Uterus (tissue), 3 donors: ENCODE measurements at regions not wholly inside any gene's neighbourhood (a gene's known extent, or its start where the extent isn't known, plus 50 kb on each side); places are given as distances from the start of the nearest gene placed in this dataset.

ENCODE experiments used
- DNase-seq, 2 donors: peaks; one replicate each; pipeline ENCODE4 v3.0.0-alpha.2; 2019 to 2020
- H3K27ac ChIP-seq, 2 donors: fragments of 200-600 bp; sonication (generic); 1 replicate in 1 of 2; 2 replicates in 1 of 2; pipeline ENCODE4 v1.5.1; 2016 to 2018
- H3K27me3 ChIP-seq, 2 donors: fragments of 200-600 bp; sonication (generic); one replicate each; pipeline ENCODE4 v1.5.1; 2018 to 2019; ENCODE audit warnings: control low read depth in 1 of 2
- H3K36me3 ChIP-seq, 2 donors: fragments of 200-600 bp; sonication (generic); one replicate each; pipeline ENCODE4 v1.5.1; 2019; ENCODE audit warnings: control low read depth in 1 of 2
- H3K4me1 ChIP-seq, 2 donors: fragments of 200-600 bp; sonication (generic); one replicate each; pipeline ENCODE4 v1.5.1; 2018 to 2019; ENCODE audit warnings: control low read depth in 1 of 2
- H3K4me3 ChIP-seq, 2 donors: fragments of 200-600 bp; sonication (generic); 1 replicate in 1 of 2; 2 replicates in 1 of 2; pipeline ENCODE4 v1.5.1; 2018 to 2019; ENCODE audit warnings: mild to moderate bottlenecking in 1 of 2
- H3K9me3 ChIP-seq, 2 donors: fragments of 200-600 bp; sonication (generic); one replicate each; pipeline ENCODE4 v1.5.1; 2019; ENCODE audit warnings: control low read depth in 1 of 2
- POLR2A ChIP-seq, 2 donors: fragments of 450-650 bp; IDR thresholded peaks; one replicate each; pipeline ENCODE4 v1.6.1; 2016; ENCODE audit warnings: antibody characterized with exemption in 2 of 2, mild to moderate bottlenecking in 1 of 2, moderate library complexity in 1 of 2
- intact Hi-C: fragments of 100-400 bp; cut with DNase I; formaldehyde crosslinking; loops from one replicate; pipeline ENCODE4 v1.15.1; 2023; ENCODE audit warnings: low total_unique reads
- TF ChIP-seq, protein P1 (sequence below), 4 experiments: fragments of 200-600 bp in 2 of 4; fragments of 450-650 bp in 2 of 4; sonication (generic) in 2 of 4; IDR thresholded peaks; one replicate each; pipeline ENCODE4 v1.5.1; 2016 to 2019; ENCODE audit warnings: antibody characterized with exemption in 4 of 4, mild to moderate bottlenecking in 2 of 4, moderate library complexity in 1 of 4
- donor health status: DM: yes; HTN: yes; CAD: no.

DNA sequence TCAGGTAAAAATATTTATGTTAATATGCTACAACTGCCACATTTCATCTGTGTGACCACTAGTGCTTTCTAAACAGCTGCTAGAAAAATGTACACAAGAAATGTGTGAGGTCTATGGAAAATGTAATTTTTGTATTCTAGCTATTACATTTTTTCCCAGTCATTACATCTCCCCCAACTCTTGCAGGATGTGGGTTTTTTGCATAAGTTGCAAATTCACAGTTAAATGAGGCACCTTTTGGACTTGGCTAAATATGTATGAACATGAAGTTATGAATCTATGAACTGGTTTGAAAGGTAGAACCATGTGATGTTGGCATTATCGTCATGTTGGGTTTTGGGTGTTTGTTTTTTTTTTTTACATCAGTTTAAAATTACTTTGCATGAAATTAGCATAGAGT, 590.4 kb upstream of the WWC1 start:
- Histone ChIP-seq H3K36me3 (no peaks in the 10 kb centered on the region), H3K4me1 (no peaks in the 10 kb centered on the region), H3K27me3 (no peaks in the 10 kb centered on the region), H3K4me3 (no peak overlapping the region), H3K9me3 (no peaks in the 10 kb centered on the region), H3K27ac (no peak overlapping the region)
- DNase-seq = no peak
- TF ChIP-seq POLR2A (IDR thresholded peaks at IDR 0.05) = no peak
- TF ChIP-seq, protein P1, sequence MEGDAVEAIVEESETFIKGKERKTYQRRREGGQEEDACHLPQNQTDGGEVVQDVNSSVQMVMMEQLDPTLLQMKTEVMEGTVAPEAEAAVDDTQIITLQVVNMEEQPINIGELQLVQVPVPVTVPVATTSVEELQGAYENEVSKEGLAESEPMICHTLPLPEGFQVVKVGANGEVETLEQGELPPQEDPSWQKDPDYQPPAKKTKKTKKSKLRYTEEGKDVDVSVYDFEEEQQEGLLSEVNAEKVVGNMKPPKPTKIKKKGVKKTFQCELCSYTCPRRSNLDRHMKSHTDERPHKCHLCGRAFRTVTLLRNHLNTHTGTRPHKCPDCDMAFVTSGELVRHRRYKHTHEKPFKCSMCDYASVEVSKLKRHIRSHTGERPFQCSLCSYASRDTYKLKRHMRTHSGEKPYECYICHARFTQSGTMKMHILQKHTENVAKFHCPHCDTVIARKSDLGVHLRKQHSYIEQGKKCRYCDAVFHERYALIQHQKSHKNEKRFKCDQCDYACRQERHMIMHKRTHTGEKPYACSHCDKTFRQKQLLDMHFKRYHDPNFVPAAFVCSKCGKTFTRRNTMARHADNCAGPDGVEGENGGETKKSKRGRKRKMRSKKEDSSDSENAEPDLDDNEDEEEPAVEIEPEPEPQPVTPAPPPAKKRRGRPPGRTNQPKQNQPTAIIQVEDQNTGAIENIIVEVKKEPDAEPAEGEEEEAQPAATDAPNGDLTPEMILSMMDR (IDR thresholded peaks at IDR 0.05) = no peak
- intact Hi-C loops = no loop called here

DNA sequence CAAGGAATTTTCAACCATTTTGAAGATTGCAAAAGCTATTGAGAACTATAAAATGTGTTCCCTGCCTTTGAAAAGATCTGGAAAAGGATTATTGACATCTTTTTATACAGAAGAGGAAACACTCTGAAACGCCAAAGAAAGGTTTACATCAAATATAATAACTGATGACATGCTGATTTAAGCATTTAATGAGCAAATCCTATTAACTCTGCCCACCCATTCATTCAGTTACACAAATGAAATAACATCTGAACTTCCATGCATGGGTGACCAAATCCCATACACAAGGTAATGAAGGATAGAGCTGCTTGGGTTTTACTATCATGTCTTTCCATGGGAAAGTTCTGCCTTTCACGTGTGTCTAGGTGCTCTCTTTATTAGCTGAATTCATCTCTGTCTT, 589.4 kb upstream of the WWC1 start:
- Histone ChIP-seq H3K9me3 (no peaks in the 10 kb centered on the region), H3K27me3 (no peaks in the 10 kb centered on the region), H3K27ac (no peak overlapping the region), H3K4me1 (no peaks in the 10 kb centered on the region), H3K4me3 (no peak overlapping the region), H3K36me3 (no peaks in the 10 kb centered on the region)
- TF ChIP-seq POLR2A (IDR thresholded peaks at IDR 0.05) = no peak
- TF ChIP-seq, protein P1 (IDR thresholded peaks at IDR 0.05) = no peak
- no peak for DNase-seq
- intact Hi-C loops = no loop called here

DNA sequence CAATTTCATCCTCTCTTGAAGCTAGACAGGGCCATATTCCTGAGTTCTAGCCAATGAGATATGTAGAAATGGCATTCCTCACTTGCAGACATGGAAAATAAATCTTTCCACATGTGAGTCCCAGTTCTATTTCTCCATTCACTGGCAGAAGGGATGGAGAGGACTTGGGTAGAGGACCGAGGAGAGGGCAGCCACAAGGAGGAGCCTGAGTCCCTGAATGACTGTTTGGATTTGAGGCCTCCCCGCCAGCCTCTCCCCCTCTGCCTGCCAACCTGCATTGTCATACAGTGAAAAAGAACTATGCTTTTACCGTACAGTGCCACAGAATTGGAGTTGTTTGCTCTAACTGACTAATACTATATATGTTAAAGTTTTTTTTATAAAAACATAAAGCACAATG, 583.0 kb upstream of the WWC1 start:
- no peaks in the 10 kb centered on the region for H3K9me3 ChIP-seq
- intact Hi-C loops = no loop called here
- DNase-seq = no peak
- H3K36me3 ChIP-seq = no peaks in the 10 kb centered on the region
- H3K4me1 ChIP-seq = no peaks in the 10 kb centered on the region
- no peak overlapping the region for H3K27ac ChIP-seq
- H3K4me3 ChIP-seq = no peak overlapping the region
- no peaks in the 10 kb centered on the region for H3K27me3 ChIP-seq
- TF ChIP-seq POLR2A (IDR thresholded peaks at IDR 0.05) = no peak
- TF ChIP-seq, protein P1 (IDR thresholded peaks at IDR 0.05) = no peak

DNA sequence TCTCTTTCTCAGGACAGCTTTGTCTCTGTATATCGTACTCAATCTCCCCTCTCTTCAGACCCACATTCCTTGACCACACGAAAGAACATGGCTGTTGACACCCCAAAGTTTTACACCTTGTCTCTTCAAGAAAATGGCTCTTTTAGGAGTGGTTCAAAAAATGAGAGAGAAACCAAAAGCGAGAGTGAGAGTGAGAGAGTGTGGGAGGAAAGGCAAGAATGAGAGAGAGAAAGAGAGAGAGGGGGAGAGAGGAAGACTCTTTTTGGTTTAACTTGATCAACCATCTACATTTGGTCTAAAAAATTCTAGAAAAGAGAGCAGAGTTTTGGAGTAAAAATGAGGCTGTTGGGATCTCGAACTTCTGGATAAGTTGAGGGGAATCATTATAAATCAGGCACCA, 581.8 kb upstream of the WWC1 start:
- no peaks in the 10 kb centered on the region for H3K36me3 ChIP-seq
- no peak for DNase-seq
- H3K27ac ChIP-seq = no peak overlapping the region
- H3K9me3 ChIP-seq = no peaks in the 10 kb centered on the region
- no peaks in the 10 kb centered on the region for H3K27me3 ChIP-seq
- H3K4me1 ChIP-seq = no peaks in the 10 kb centered on the region
- intact Hi-C loops = no loop called here
- no peak for TF ChIP-seq POLR2A (IDR thresholded peaks at IDR 0.05)
- TF ChIP-seq, protein P1 (IDR thresholded peaks at IDR 0.05) = no peak
- H3K4me3 ChIP-seq = no peak overlapping the region

DNA sequence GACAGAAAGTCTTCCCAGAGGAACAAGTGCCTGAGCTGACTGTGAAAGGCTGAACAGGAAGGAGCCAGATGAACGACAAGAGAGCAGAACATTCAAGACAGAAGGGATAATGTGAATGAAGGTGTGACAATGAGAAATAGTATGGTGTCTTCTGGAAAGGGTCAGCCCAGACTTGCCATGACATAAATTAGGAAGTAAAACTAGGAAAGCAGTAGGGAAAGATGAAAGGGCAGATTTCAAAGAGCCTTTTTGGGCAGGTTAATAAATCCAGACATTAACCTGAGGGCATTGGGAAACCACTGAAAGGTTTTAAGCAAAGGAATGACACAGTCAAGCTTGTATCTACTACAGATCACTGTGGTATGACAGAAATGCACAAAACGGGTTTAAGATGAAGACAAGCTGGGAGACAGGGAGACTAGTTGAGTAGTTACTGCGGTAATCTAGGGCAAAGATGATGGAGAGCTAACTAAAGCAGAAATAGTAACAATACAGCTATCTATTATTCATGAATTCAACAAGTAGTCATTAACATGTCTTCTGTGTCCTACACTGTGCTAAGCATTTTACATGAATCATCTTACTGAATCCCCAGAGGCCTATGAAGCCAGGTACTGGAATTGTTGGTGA, 580.9 kb upstream of the WWC1 start:
- Histone ChIP-seq H3K4me1 (no peaks in the 10 kb centered on the region), H3K27me3 (no peaks in the 10 kb centered on the region), H3K4me3 (no peak overlapping the region), H3K27ac (no peak overlapping the region), H3K36me3 (no peaks in the 10 kb centered on the region), H3K9me3 (no peaks in the 10 kb centered on the region)
- no peak for DNase-seq
- intact Hi-C loops = no loop called here
- TF ChIP-seq POLR2A (IDR thresholded peaks at IDR 0.05) = no peak
- TF ChIP-seq, protein P1 (IDR thresholded peaks at IDR 0.05) = no peak
